PC-9 (cell line): ENCODE measurements at regions not wholly inside any gene's neighbourhood (a gene's known extent, or its start where the extent isn't known, plus 50 kb on each side); places are given as distances from the start of the nearest gene placed in this dataset.

Experiments
- BruUV-seq: library from RNA; stranded (reverse); fragments of 400-500 nt; replicated peaks from 2 replicates; lab custom pipeline; 2021; lab: Mats Ljungman, UMichigan
- CTCF ChIA-PET: fragments of 300-600 bp; sonication (Branson Sonifier 250); formaldehyde crosslinking; loops from one replicate; lab custom pipeline; 2022; ENCODE audit warnings: antibody characterized with exemption; lab: Charles Lee
- POLR2A ChIA-PET: fragments of 300-600 bp; sonication (Branson Sonifier 250); formaldehyde crosslinking; loops from one replicate; lab custom pipeline; 2022; ENCODE audit warnings: antibody characterized with exemption; ENCODE audit not compliant: unreplicated experiment; lab: Charles Lee
- DNase-seq, 2 experiments: peaks; one replicate each; pipeline versions ENCODE4 v3.0.0 to v3.0.0-alpha.2; 2015 to 2022; ENCODE audit warnings: mixed read lengths in 1 of 2
- H2AFZ ChIP-seq: fragments of 200-600 bp; sonication (generic); 2 replicates; pipeline ENCODE4 v1.8.1; 2017; ENCODE audit warnings: antibody characterized with exemption
- H3F3A ChIP-seq: fragments of 200-600 bp; sonication (generic); 2 replicates; pipeline ENCODE4 v1.8.1; 2017; ENCODE audit warnings: antibody characterized with exemption, mild to moderate bottlenecking, low read depth; ENCODE audit not compliant: insufficient read depth
- H3K27ac ChIP-seq: fragments of 200-600 bp; sonication (generic); 2 replicates; pipeline ENCODE4 v1.6.1; 2016; ENCODE audit warnings: mixed run types
- H3K27me3 ChIP-seq: fragments of 200-600 bp; sonication (generic); 2 replicates; pipeline ENCODE4 v1.6.1; 2016; ENCODE audit warnings: low read depth, mixed run types; ENCODE audit not compliant: insufficient read depth
- H3K36me3 ChIP-seq: fragments of 200-600 bp; sonication (generic); 2 replicates; pipeline ENCODE4 v1.6.1; 2016; ENCODE audit warnings: low read depth, mixed run types
- H3K4me1 ChIP-seq: fragments of 200-600 bp; sonication (generic); replicated peaks from 2 replicates; pipeline ENCODE4 v1.6.1; 2016; ENCODE audit warnings: mixed run types; ENCODE audit not compliant: insufficient read depth
- H3K4me2 ChIP-seq: fragments of 200-600 bp; sonication (generic); 2 replicates; pipeline ENCODE4 v1.6.1; 2017; ENCODE audit warnings: mixed run types
- H3K4me3 ChIP-seq: fragments of 200-600 bp; sonication (generic); 2 replicates; pipeline ENCODE4 v1.6.1; 2016; ENCODE audit warnings: mixed run types
- H3K79me2 ChIP-seq: fragments of 200-600 bp; sonication (generic); 2 replicates; pipeline ENCODE4 v1.6.1; 2017; ENCODE audit warnings: low read depth, mixed run types
- H3K9me2 ChIP-seq: fragments of 200-600 bp; sonication (generic); 2 replicates; pipeline ENCODE4 v1.8.1; 2017; ENCODE audit warnings: mild to moderate bottlenecking; ENCODE audit not compliant: insufficient read depth
- H3K9me3 ChIP-seq: fragments of 200-600 bp; sonication (generic); 2 replicates; pipeline ENCODE4 v1.8.1; 2016; ENCODE audit warnings: low read depth; ENCODE audit not compliant: insufficient read depth
- H4K20me1 ChIP-seq: fragments of 200-600 bp; sonication (generic); 2 replicates; pipeline ENCODE4 v1.8.1; 2017; ENCODE audit not compliant: insufficient read depth
- EZH2 ChIP-seq: fragments of 200-600 bp; sonication (generic); IDR thresholded peaks from 2 replicates; pipeline ENCODE4 v1.8.0; 2017; ENCODE audit warnings: antibody characterized with exemption, low read depth
- intact Hi-C: fragments of 100-400 bp; cut with micrococcal nuclease; formaldehyde crosslinking; loops from one replicate; pipeline ENCODE4 v1.10.0; 2022; ENCODE audit not compliant: unreplicated experiment
- TF ChIP-seq, protein P1 (sequence below): fragments of 200-600 bp; sonication (generic); conservative IDR thresholded peaks from 2 replicates; pipeline ENCODE4 v1.6.1; 2017; ENCODE audit warnings: mixed run types, antibody characterized with exemption, mild to moderate bottlenecking, moderate library complexity

DNA sequence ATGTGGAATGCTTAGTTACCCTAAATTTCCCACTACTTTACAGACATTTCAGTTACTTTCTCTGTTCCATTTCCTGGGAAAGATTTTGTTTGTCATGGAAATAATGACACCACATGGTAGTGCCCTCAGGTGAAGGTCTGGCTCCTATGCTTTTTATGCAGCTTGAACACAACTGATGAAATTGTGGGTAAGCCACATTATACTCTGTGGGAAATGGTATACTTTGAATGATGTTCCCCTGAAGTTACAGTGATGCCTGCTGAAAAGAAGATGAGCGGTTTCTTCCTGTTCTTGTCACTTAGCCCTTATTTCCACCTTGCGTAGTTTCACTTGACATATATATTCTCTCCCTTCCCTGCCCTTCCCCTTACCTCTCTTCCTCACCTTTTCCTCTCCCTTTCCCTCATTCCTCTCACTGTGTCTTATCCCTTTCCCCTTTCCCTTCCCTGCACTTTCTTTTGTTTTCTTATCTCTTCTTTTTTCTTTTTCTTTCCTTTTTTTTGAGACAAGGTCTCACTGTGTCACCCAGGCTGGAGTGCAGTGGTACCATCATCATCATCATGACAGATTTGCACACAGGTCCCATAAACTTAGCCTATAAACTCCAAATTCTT, 280.8 kb upstream of the IL12B start:
- Histone ChIP-seq H4K20me1 (no peaks in the 10 kb centered on the region), H3K79me2 (no peaks in the 10 kb centered on the region), H3K9me2 (no peaks in the 10 kb centered on the region), H3K4me1 (no peaks in the 10 kb centered on the region), H3K4me2 (no peak overlapping the region), H3K27me3 (no peaks in the 10 kb centered on the region), H3K9me3 (no peaks in the 10 kb centered on the region), H3K4me3 (no peak overlapping the region), H3K27ac (no peak overlapping the region), H3K36me3 (no peaks in the 10 kb centered on the region), H2AFZ (0 out of 2 replicates have a peak overlapping the region, but pooled peaks have one; percentile 48), H3F3A (no peaks in the 10 kb centered on the region)
- no TSS peak for BruUV-seq
- no peak for DNase-seq
- POLR2A ChIA-PET = no interaction called here
- intact Hi-C loops = no loop called here
- CTCF ChIA-PET = no interaction called here
- TF ChIP-seq, protein P1, sequence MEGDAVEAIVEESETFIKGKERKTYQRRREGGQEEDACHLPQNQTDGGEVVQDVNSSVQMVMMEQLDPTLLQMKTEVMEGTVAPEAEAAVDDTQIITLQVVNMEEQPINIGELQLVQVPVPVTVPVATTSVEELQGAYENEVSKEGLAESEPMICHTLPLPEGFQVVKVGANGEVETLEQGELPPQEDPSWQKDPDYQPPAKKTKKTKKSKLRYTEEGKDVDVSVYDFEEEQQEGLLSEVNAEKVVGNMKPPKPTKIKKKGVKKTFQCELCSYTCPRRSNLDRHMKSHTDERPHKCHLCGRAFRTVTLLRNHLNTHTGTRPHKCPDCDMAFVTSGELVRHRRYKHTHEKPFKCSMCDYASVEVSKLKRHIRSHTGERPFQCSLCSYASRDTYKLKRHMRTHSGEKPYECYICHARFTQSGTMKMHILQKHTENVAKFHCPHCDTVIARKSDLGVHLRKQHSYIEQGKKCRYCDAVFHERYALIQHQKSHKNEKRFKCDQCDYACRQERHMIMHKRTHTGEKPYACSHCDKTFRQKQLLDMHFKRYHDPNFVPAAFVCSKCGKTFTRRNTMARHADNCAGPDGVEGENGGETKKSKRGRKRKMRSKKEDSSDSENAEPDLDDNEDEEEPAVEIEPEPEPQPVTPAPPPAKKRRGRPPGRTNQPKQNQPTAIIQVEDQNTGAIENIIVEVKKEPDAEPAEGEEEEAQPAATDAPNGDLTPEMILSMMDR = no peak

DNA sequence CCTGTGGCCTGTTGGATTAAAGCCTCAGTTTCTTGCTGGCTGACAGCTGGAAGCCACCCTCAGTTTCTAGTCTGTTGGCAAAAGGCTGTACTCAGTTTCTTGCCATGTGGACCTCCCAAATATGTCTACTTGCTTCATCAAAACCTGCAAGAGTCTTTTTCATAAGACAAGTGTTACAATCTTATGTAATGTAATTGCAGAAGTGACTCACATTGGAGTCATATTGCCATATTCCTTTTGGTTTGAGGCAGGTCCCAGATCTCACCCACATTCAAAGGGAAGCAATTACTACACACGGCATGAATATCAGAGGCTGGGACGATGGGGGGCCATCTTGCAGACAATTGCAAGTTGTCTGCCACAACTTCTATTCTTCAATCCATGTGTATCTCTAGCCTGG, 286.7 kb upstream of the IL12B start:
- Histone ChIP-seq H4K20me1 (no peaks in the 10 kb centered on the region), H3K4me1 (peaks cover 25% of the 10 kb centered on the region), H3K4me2 (0 out of 2 replicates have a peak overlapping the region, but pooled peaks have one; percentile 11), H3K9me3 (no peaks in the 10 kb centered on the region), H3K9me2 (no peaks in the 10 kb centered on the region), H3K27me3 (no peaks in the 10 kb centered on the region), H3F3A (peaks cover 6% of the 10 kb centered on the region; the same call in 1 of the 2 replicates), H3K4me3 (no peak overlapping the region), H3K27ac (no peak overlapping the region), H3K79me2 (no peaks in the 10 kb centered on the region), H2AFZ (no peak overlapping the region), H3K36me3 (no peaks in the 10 kb centered on the region)
- BruUV-seq = no TSS peak
- TF ChIP-seq, protein P1 = no peak
- no peak for TF ChIP-seq EZH2
- intact Hi-C loops = no loop called here
- POLR2A ChIA-PET = no interaction called here
- peak in 1 of 2 experiments; percentile 69 for DNase-seq
- CTCF ChIA-PET = no interaction called here

DNA sequence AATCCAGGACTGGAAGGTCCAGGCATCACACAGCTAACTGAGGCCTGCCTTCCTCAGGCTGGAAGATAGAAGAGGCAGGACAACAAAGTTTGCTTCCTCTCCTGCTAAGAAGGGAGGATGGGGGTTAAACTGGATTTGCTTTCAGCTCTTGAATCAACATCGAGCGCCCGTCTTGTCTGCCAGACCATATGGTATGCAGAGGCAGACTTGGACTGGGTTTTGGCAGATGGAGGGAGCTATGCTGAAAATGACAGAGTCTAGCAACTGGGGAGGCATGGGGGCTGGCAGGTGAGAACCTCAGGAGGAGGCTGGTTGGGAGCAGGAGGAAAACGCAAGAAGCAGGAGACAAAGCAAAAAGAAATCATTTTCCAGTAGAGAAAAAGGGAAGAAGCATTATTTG, 289.5 kb upstream of the IL12B start:
- Histone ChIP-seq H3K4me1 (peaks cover 26% of the 10 kb centered on the region), H3K9me2 (no peaks in the 10 kb centered on the region), H3K79me2 (no peaks in the 10 kb centered on the region), H3K4me2 (no peak overlapping the region), H3K4me3 (no peak overlapping the region), H3F3A (peaks cover 6% of the 10 kb centered on the region; the same call in 1 of the 2 replicates), H3K9me3 (0 out of 2 replicates have a peak, but pooled peaks cover 6% of the 10 kb centered on the region), H3K36me3 (no peaks in the 10 kb centered on the region), H3K27ac (no peak overlapping the region), H4K20me1 (no peaks in the 10 kb centered on the region), H3K27me3 (no peaks in the 10 kb centered on the region), H2AFZ (no peak overlapping the region)
- DNase-seq = no peak
- CTCF ChIA-PET = no interaction called here
- POLR2A ChIA-PET = interaction anchor here (0.5 kb wide), 1 partner anchor 31 kb away, joined by 4 read pairs; no protein-coding TSS in a partner anchor
- TF ChIP-seq EZH2 = no peak
- no TSS peak for BruUV-seq
- intact Hi-C loops = loop anchor here (2.0 kb wide), 1 partner anchor 37 kb away; no protein-coding TSS in a partner anchor
